Peyer's patch (tissue), 4 donors: ENCODE measurements at regions not wholly inside any gene's neighbourhood (a gene's known extent, or its start where the extent isn't known, plus 50 kb on each side); places are given as distances from the start of the nearest gene placed in this dataset.

Experiments
- DNase-seq, 3 donors: peaks; one replicate each; pipeline ENCODE4 v3.0.0-alpha.2; 2017 to 2019
- H3K27ac ChIP-seq, 4 donors: fragments of 200-600 bp; sonication (generic); one replicate each; pipeline ENCODE4 v1.5.1; 2016 to 2019
- H3K27me3 ChIP-seq, 2 donors: fragments of 200-600 bp; sonication (generic); one replicate each; pipeline ENCODE4 v1.5.1; 2019
- H3K36me3 ChIP-seq, 3 donors: fragments of 200-600 bp; sonication (generic); one replicate each; pipeline ENCODE4 v1.5.1; 2016 to 2019
- H3K4me1 ChIP-seq, 4 donors: fragments of 200-600 bp; sonication (generic); one replicate each; pipeline ENCODE4 v1.5.1; 2016 to 2019
- H3K4me3 ChIP-seq, 4 donors: fragments of 200-600 bp; sonication (generic); 1 replicate in 3 of 4; 2 replicates in 1 of 4; pipeline ENCODE4 v1.5.1; 2016 to 2019; ENCODE audit warnings: mild to moderate bottlenecking in 1 of 4
- H3K9me3 ChIP-seq, 4 donors: fragments of 200-600 bp; sonication (generic); one replicate each; pipeline ENCODE4 v1.5.1; 2016 to 2019; ENCODE audit warnings: mild to moderate bottlenecking in 1 of 4
- POLR2A ChIP-seq, 2 donors: fragments of 450-650 bp; IDR thresholded peaks; one replicate each; pipeline ENCODE4 v1.5.1; 2017; ENCODE audit warnings: antibody characterized with exemption in 2 of 2, mild to moderate bottlenecking in 2 of 2, moderate library complexity in 2 of 2
- TF ChIP-seq, protein P1 (sequence below), 6 experiments: fragments of 450-650 bp in 4 of 6; fragments of 200-600 bp in 2 of 6; sonication (generic) in 1 of 6; IDR thresholded peaks; one replicate each; pipeline ENCODE4 v1.5.1; 2017 to 2019; ENCODE audit warnings: antibody characterized with exemption in 6 of 6, mild to moderate bottlenecking in 3 of 6, moderate library complexity in 1 of 6

DNA sequence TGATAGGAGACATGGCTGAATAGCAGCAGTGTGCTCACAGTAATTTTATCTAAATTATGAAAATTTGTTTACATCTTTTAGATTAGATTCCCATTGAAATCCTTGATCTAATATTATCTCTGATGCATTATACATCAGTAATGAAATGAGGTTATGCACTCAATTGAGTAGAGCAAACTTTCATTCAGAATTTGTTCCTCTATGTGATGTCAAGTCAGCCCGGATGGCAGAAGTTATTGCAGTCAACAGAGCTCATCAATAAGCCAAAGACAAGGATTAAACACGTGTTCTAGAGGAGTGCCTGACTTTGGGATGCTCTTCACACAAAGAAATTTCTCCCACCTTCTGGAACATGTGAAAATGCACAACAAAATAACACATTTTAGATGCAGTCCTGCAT is 688.8 kb downstream of the TMEM121 start:
- Histone ChIP-seq H3K4me1 (no peaks in the 10 kb centered on the region), H3K9me3 (no peaks in the 10 kb centered on the region), H3K36me3 (no peaks in the 10 kb centered on the region), H3K27me3 (no peaks in the 10 kb centered on the region), H3K27ac (no peak overlapping the region), H3K4me3 (no peak overlapping the region)
- DNase-seq = no peak
- no peak for TF ChIP-seq POLR2A (IDR thresholded peaks at IDR 0.05)
- TF ChIP-seq, protein P1, sequence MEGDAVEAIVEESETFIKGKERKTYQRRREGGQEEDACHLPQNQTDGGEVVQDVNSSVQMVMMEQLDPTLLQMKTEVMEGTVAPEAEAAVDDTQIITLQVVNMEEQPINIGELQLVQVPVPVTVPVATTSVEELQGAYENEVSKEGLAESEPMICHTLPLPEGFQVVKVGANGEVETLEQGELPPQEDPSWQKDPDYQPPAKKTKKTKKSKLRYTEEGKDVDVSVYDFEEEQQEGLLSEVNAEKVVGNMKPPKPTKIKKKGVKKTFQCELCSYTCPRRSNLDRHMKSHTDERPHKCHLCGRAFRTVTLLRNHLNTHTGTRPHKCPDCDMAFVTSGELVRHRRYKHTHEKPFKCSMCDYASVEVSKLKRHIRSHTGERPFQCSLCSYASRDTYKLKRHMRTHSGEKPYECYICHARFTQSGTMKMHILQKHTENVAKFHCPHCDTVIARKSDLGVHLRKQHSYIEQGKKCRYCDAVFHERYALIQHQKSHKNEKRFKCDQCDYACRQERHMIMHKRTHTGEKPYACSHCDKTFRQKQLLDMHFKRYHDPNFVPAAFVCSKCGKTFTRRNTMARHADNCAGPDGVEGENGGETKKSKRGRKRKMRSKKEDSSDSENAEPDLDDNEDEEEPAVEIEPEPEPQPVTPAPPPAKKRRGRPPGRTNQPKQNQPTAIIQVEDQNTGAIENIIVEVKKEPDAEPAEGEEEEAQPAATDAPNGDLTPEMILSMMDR (IDR thresholded peaks at IDR 0.05) = no peak

DNA sequence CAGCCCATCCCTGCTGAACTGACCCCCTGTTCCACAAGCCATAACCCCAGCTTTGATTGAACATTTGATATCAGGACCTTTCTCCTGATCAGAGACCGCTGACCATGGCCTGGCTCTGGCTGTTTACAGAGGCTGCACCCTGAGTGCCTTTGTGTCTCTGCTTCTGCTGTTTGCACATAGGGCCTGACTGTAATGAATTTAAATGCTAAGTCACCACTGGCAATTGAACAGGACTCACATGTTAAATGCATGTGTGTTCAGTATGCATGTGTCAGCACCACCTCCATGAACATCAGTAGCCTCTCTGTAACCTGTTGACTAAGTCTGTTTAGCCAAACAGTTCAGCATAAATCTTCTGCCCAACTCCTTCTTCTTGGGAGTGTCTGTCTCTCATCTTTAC is 690.3 kb downstream of the TMEM121 start:
- Histone ChIP-seq H3K4me1 (no peaks in the 10 kb centered on the region), H3K27me3 (no peaks in the 10 kb centered on the region), H3K36me3 (no peaks in the 10 kb centered on the region), H3K27ac (no peak overlapping the region), H3K9me3 (no peaks in the 10 kb centered on the region), H3K4me3 (no peak overlapping the region)
- DNase-seq = no peak
- TF ChIP-seq POLR2A (IDR thresholded peaks at IDR 0.05) = no peak
- TF ChIP-seq, protein P1 (IDR thresholded peaks at IDR 0.05) = no peak

DNA sequence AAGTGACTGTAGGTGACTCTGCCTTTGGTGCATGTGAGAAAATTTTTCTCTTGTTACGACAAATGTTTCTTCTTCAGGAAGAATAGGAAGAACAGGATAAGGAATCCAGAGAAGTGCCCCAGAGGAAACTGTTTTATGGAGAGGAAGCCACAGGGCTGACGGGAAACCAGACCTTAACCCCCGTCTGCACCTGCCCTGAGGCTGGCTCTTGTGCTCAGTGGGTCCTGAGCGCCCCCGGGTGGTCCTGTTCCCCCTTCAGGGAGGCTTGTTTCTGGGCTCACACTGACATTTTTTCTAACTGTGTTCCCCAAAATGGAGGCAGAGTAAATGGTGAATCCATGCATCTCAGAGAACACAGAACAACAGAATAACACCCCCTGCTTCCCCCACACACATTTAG is 691.8 kb downstream of the TMEM121 start:
- H3K27ac ChIP-seq = no peak overlapping the region
- H3K27me3 ChIP-seq = no peaks in the 10 kb centered on the region
- H3K4me3 ChIP-seq = no peak overlapping the region
- no peaks in the 10 kb centered on the region for H3K9me3 ChIP-seq
- H3K36me3 ChIP-seq = no peaks in the 10 kb centered on the region
- no peak for TF ChIP-seq POLR2A (IDR thresholded peaks at IDR 0.05)
- TF ChIP-seq, protein P1 (IDR thresholded peaks at IDR 0.05) = no peak
- no peaks in the 10 kb centered on the region for H3K4me1 ChIP-seq
- no peak for DNase-seq

DNA sequence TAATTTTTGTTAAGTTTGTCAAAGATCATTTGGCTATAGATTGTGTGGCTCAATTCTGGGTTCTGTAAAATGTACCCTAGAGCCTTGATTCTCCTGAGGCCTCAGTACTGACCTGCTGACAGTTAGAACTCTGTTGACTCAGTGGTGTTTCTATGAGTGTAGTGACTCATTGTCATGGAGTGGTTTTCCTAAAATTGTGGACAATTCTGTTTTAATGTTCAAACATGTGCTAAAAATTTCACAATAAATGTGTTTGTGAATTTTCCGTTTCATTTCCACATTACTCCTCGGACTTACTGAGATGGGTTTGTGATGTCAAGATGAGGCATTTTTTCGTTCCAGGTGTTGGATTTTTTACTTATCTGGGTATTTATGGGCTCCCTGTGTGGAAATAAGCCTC is 695.9 kb downstream of the TMEM121 start:
- Histone ChIP-seq H3K27me3 (no peaks in the 10 kb centered on the region), H3K9me3 (no peaks in the 10 kb centered on the region), H3K36me3 (no peaks in the 10 kb centered on the region), H3K4me1 (no peaks in the 10 kb centered on the region), H3K4me3 (no peak overlapping the region), H3K27ac (no peak overlapping the region)
- no peak for DNase-seq
- no peak for TF ChIP-seq POLR2A (IDR thresholded peaks at IDR 0.05)
- TF ChIP-seq, protein P1 (IDR thresholded peaks at IDR 0.05) = no peak

DNA sequence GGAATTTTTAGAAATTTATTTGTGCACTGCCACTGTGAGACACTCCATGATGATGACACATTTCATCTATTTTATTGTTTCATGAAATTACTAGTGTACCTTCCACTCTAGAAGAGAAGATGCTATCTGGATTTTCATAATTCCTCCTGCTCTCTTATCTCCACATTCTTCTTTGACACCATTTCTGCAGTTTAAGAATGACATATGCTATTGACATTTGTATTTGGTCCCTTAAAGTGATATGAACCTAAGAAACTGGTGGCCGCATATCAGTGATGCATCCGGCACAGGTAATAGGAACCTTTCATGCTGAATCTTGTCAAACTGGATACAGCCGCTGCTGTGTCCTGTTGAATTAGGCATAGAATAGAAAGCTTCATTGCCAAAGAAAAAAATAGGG is 696.3 kb downstream of the TMEM121 start:
- Histone ChIP-seq H3K4me3 (no peak overlapping the region), H3K27me3 (no peaks in the 10 kb centered on the region), H3K36me3 (no peaks in the 10 kb centered on the region), H3K27ac (no peak overlapping the region), H3K4me1 (no peaks in the 10 kb centered on the region), H3K9me3 (no peaks in the 10 kb centered on the region)
- no peak for DNase-seq
- TF ChIP-seq, protein P1 (IDR thresholded peaks at IDR 0.05) = no peak
- no peak for TF ChIP-seq POLR2A (IDR thresholded peaks at IDR 0.05)

DNA sequence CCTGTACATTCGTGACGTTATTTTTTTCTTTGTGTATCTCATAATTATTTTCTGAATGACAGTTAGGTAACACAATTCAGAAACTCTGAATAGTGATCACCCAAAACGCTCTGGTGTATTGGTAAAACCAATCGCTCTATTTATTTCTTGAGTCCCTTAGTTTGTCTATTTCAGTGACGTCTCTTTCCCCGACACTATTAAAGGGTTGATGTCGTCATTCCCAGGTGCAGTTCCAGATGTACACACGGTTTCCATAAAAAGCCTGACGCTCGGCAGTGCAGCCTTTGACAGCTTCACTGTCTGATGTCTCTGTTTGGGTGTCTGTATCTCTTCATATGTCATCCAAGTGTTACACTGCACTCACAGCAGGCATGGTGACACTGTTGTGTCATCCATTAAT is 701.4 kb downstream of the TMEM121 start:
- no peak for DNase-seq
- Histone ChIP-seq H3K4me3 (no peak overlapping the region), H3K27ac (no peak overlapping the region), H3K36me3 (no peaks in the 10 kb centered on the region), H3K9me3 (no peaks in the 10 kb centered on the region), H3K27me3 (no peaks in the 10 kb centered on the region), H3K4me1 (no peaks in the 10 kb centered on the region)
- TF ChIP-seq, protein P1 (IDR thresholded peaks at IDR 0.05) = no peak
- TF ChIP-seq POLR2A (IDR thresholded peaks at IDR 0.05) = no peak
